Psoas muscle (tissue), 7 donors: ENCODE measurements at regions not wholly inside any gene's neighbourhood (a gene's known extent, or its start where the extent isn't known, plus 50 kb on each side); places are given as distances from the start of the nearest gene placed in this dataset.

Experiments
- ATAC-seq, 4 donors: fragments of 200-7000 bp; cut with Tn5 transposase; one replicate each; pipeline ENCODE4 v1.9.1; 2020; ENCODE audit warnings: moderate library complexity in 3 of 4, mild to moderate bottlenecking in 2 of 4
- DNase-seq, 2 donors: peaks; one replicate each; pipeline ENCODE4 v3.0.0-alpha.2; 2020
- H3K27ac ChIP-seq: fragments of 200-600 bp; one replicate; pipeline ENCODE4 v1.8.0; 2022
- H3K27me3 ChIP-seq, 3 donors: fragments of 200-600 bp in 1 of 3; one replicate each; pipeline versions ENCODE4 v1.6.1 to v1.8.0; 2013 to 2022; ENCODE audit warnings: low read length in 2 of 3, mild to moderate bottlenecking in 2 of 3, moderate library complexity in 1 of 3; ENCODE audit not compliant: insufficient read depth in 3 of 3
- H3K36me3 ChIP-seq, 2 donors: fragments of 200-600 bp in 1 of 2; one replicate each; pipeline versions ENCODE4 v1.6.1 to v1.8.0; 2013 to 2022; ENCODE audit warnings: low read depth in 1 of 2, mild to moderate bottlenecking in 1 of 2, moderate library complexity in 1 of 2; ENCODE audit not compliant: insufficient read depth in 1 of 2
- H3K4me1 ChIP-seq: fragments of 200-600 bp; one replicate; pipeline ENCODE4 v1.8.0; 2022
- H3K4me3 ChIP-seq: fragments of 200-600 bp; one replicate; pipeline ENCODE4 v1.8.0; 2022; ENCODE audit warnings: mild to moderate bottlenecking
- H3K9me3 ChIP-seq: fragments of 200-600 bp; one replicate; pipeline ENCODE4 v1.8.0; 2022
- CTCF ChIP-seq: fragments of 200-600 bp; IDR thresholded peaks from one replicate; pipeline ENCODE4 v1.8.0; 2022; ENCODE audit warnings: antibody characterized with exemption
- WGBS, 3 donors: extraction: QIAGEN DNeasy Blood & Tissue Kit; methylation state at CpG; one replicate each; pipeline versions ENCODE4 v1.1.6 to v1.1.7; 2013; 5-methylcytosine and 5-hydroxymethylcytosine counted together
- intact Hi-C, 2 donors: fragments of 100-400 bp; cut with DNase I; formaldehyde crosslinking; loops; one replicate each; pipeline versions ENCODE4 v1.11.0 to v1.14.2; 2022
- donor health status: healthy with polysubstance abuse.
- donor health status: DM: no; HTN: no; CAD: no; lungs with moderate emphysema.
- donor health status: Bipolar disorder and iron deficiency.
- donor health status: healthy.
- donor health status: DM: yes; HTN: yes; CAD: no.
- donor health status: DM: no; HTN: no; CAD: no.
- donor health status: DM: yes; HTN: yes; CAD: no.

DNA sequence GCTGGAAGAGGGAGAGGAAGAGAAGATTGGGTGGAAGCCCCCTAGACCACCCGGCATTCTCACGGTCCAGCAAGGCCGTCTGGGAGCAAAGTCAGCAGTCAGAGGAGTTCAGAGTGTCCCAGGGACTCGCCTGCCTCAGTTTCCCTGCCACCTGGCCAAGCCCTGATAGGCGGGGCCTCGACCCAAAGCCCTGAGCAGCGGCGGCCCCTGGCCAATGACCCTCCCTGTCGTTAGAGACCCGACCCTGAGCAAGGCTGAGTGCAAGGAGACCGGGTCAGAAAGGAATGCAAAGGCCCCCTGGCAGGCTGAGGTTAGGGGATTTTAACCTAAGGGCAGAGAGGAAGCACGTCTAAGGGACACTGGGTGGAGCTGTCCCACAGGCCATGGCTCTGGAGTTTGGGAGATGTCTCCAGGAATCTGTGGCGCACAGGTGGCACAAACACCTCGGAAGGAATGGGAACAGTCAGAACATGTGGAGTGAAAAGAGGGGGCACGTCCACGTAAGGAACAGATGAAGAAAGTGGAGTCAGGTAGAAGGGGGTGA lies 196.8 kb upstream of the PDE1C start:
- Histone ChIP-seq H3K4me1 (no peaks in the 10 kb centered on the region), H3K27me3 (no peaks in the 10 kb centered on the region), H3K4me3 (no peak overlapping the region), H3K36me3 (no peaks in the 10 kb centered on the region), H3K27ac (no peak overlapping the region), H3K9me3 (no peaks in the 10 kb centered on the region)
- intact Hi-C loops = no loop called here
- no peak for TF ChIP-seq CTCF
- DNase-seq = no peak
- no peak for ATAC-seq
- WGBS, 3 donors = 69 to 75% (median 74%) methylated on average over 16 of the region's 16 CpGs

DNA sequence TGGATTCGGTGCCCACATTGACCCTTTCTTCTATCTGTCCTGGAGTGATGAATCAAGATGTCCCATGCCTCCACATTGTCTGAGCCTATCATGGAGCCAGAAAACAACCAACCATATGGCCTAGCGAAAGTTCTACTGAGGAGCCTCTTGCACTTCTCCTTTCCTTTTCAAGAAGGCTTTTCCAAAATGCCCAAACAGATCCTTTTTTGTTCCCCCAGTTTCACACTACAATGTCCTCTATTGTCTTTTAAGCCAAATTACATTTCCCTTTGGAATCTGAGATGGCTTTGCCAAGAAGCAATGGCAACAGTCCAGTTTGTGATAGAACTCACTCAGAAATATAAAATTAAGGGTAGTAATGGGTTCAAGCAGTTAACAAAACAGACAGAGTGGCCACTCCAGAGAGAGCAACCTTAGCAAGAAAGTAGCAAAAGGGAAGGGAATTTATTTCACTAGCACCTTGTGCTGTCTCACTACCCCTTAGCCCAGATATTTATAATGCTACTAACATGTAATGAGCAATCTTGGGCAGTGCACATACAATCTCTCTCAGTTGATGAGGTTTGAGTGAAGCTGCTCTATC lies 194.6 kb upstream of the PDE1C start:
- 30 to 53% (median 36%) methylated on average over 2 of the region's 2 CpGs for WGBS, 3 donors
- no peak for ATAC-seq
- intact Hi-C loops = no loop called here
- H3K36me3 ChIP-seq = no peaks in the 10 kb centered on the region
- H3K27me3 ChIP-seq = no peaks in the 10 kb centered on the region
- H3K9me3 ChIP-seq = no peaks in the 10 kb centered on the region
- TF ChIP-seq CTCF = no peak
- no peaks in the 10 kb centered on the region for H3K4me1 ChIP-seq
- no peak for DNase-seq
- H3K27ac ChIP-seq = no peak overlapping the region
- no peak overlapping the region for H3K4me3 ChIP-seq

DNA sequence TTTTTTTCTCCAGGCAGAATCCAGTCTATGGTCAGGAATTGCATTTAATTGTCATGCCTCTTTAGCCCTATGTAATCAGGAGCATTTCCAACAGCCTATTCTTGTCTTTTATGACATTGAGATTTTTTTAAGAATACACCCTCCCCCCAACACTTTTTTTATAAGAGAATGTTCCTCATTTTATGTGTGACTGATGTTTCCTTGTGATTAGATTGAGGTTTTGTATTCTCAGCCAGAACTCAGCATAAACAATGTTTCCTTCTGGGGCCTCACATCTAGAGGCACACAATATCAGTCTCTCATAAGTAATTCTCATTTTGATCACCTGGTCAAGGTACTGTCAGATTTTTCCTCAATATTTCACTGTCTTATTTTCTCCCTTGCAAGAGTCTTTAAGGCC lies 193.4 kb upstream of the PDE1C start:
- no peak for TF ChIP-seq CTCF
- Histone ChIP-seq H3K36me3 (no peaks in the 10 kb centered on the region), H3K27ac (no peak overlapping the region), H3K27me3 (no peaks in the 10 kb centered on the region), H3K4me3 (no peak overlapping the region), H3K4me1 (no peaks in the 10 kb centered on the region), H3K9me3 (no peaks in the 10 kb centered on the region)
- no peak for ATAC-seq
- DNase-seq = no peak
- intact Hi-C loops = no loop called here

DNA sequence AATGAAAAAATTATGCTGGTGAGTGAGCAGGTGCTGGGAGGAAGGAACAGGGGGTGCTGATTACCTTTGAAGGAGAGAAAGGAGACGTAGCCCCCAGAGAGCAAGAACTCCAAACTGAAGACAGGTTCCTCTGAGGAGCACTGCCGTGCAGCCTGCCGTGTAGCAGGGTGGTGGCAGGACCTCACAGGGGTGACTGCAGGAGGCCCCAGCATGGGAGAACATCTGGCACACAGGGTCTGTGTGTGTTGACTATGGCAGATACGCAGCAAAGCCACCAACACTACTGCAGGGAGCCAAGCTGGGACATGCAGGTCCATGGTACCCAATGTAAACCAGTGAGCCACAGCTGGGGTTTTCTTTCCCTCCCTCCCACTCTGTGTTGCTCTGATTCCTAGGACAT lies 192.1 kb upstream of the PDE1C start:
- intact Hi-C loops = no loop called here
- no peak overlapping the region for H3K27ac ChIP-seq
- DNase-seq (no peak), ATAC-seq (no peak)
- H3K27me3 ChIP-seq = no peaks in the 10 kb centered on the region
- H3K9me3 ChIP-seq = no peaks in the 10 kb centered on the region
- no peaks in the 10 kb centered on the region for H3K36me3 ChIP-seq
- 82 to 91% (median 86%) methylated on average over 4 of the region's 4 CpGs for WGBS, 3 donors
- H3K4me3 ChIP-seq = no peak overlapping the region
- no peak for TF ChIP-seq CTCF
- no peaks in the 10 kb centered on the region for H3K4me1 ChIP-seq
